HL-60 (cell line): ENCODE measurements at regions not wholly inside any gene's neighbourhood (a gene's known extent, or its start where the extent isn't known, plus 50 kb on each side); places are given as distances from the start of the nearest gene placed in this dataset.
A peak's percentile ranks its signal among the peaks of the same experiment; 100 is the strongest.
"Not testable (repeated sequence)": the region's sequence is repeated elsewhere in the genome, so short reads cannot be mapped to it uniquely, and the experiment has no call there.

Experiments used
- DNase-seq, 2 experiments: peaks; one replicate each; pipeline ENCODE4 v3.0.0-alpha.2; 2010 to 2020; ENCODE audit warnings: low read depth in 1 of 2, low spot score in 1 of 2
- H3K27ac ChIP-seq: fragments of 250-450 bp; sonication (Bioruptor Pico); replicated peaks from 2 replicates; pipeline ENCODE4 v1.5.1; 2020; ENCODE audit warnings: mild to moderate bottlenecking, moderate library complexity
- H3K27me3 ChIP-seq: fragments of 250-450 bp; sonication (Bioruptor Pico); 2 replicates; pipeline ENCODE4 v1.5.1; 2021; ENCODE audit warnings: mild to moderate bottlenecking, moderate library complexity; ENCODE audit not compliant: insufficient read depth, poor library complexity, severe bottlenecking
- H3K4me3 ChIP-seq: replicated peaks from 2 replicates; pipeline ENCODE4 v1.5.1; 2011; ENCODE audit warnings: mild to moderate bottlenecking, control low read depth, low read length; ENCODE audit not compliant: insufficient read depth
- CTCF ChIP-seq: IDR thresholded peaks from one replicate; pipeline ENCODE4 v1.5.1; 2011; ENCODE audit warnings: low read length, control low read depth, inconsistent platforms; ENCODE audit not compliant: insufficient read depth
- GABPA ChIP-seq: IDR thresholded peaks from 2 replicates; pipeline ENCODE4 v1.6.1; 2012; ENCODE audit warnings: low read depth
- POLR2AphosphoS5 ChIP-seq: IDR thresholded peaks from 2 replicates; pipeline ENCODE4 v1.6.1; 2012; ENCODE audit warnings: low read depth
- REST ChIP-seq: IDR thresholded peaks from 2 replicates; pipeline ENCODE4 v1.6.1; 2012; ENCODE audit warnings: low read depth; ENCODE audit not compliant: insufficient replicate concordance
- SPI1 ChIP-seq: IDR thresholded peaks from 2 replicates; pipeline ENCODE4 v1.6.1; 2012; ENCODE audit warnings: low read depth, mild to moderate bottlenecking, borderline replicate concordance

- DNase-seq: no peak
- H3K27me3 ChIP-seq: no peaks in the 10 kb centered on the region
- TF ChIP-seq GABPA: no peak
- TF ChIP-seq REST: no peak
- TF ChIP-seq POLR2AphosphoS5: no peak
- TF ChIP-seq SPI1: no peak
- peak; percentile 4 for TF ChIP-seq CTCF
- no peak overlapping the region for H3K27ac ChIP-seq
- H3K4me3 ChIP-seq: no peak overlapping the region
Observed at GRCh38 chr4:154119317-154119716, 330.4 kb upstream of the SFRP2 start.

- not testable (repeated sequence) for H3K4me3 ChIP-seq, DNase-seq, H3K27ac ChIP-seq, H3K27me3 ChIP-seq
Observed at GRCh38 chr4:154117726-154118125, 328.8 kb upstream of the SFRP2 start.

- DNase-seq: no peak
- no peaks in the 10 kb centered on the region for H3K27me3 ChIP-seq
- no peak for TF ChIP-seq POLR2AphosphoS5
- TF ChIP-seq CTCF: no peak
- no peak for TF ChIP-seq GABPA
- H3K27ac ChIP-seq: no peak overlapping the region
- H3K4me3 ChIP-seq: no peak overlapping the region
Observed at GRCh38 chr4:154107337-154107736, 318.5 kb upstream of the SFRP2 start.

- no peak for TF ChIP-seq SPI1
- no peak for TF ChIP-seq REST
- no peak for TF ChIP-seq CTCF
- no peak for TF ChIP-seq GABPA
- no peak for TF ChIP-seq POLR2AphosphoS5
- H3K27ac ChIP-seq: no peak overlapping the region
- no peaks in the 10 kb centered on the region for H3K27me3 ChIP-seq
- no peak for DNase-seq
- H3K4me3 ChIP-seq: no peak overlapping the region
Observed at GRCh38 chr4:154088741-154089140, 299.9 kb upstream of the SFRP2 start.
